H1 (cell line): ENCODE measurements at regions not wholly inside any gene's neighbourhood (a gene's known extent, or its start where the extent isn't known, plus 50 kb on each side); places are given as distances from the start of the nearest gene placed in this dataset.

ENCODE experiments used
- CTCF ChIA-PET: fragments of 300-600 bp; sonication (Branson Sonifier 250); formaldehyde crosslinking; loops from one replicate; lab custom pipeline; 2021; ENCODE audit not compliant: partially characterized antibody; lab: Charles Lee
- POLR2A ChIA-PET: fragments of 300-600 bp; sonication (Branson Sonifier 250); formaldehyde crosslinking; loops from one replicate; lab custom pipeline; 2021; ENCODE audit warnings: inconsistent platforms; ENCODE audit not compliant: partially characterized antibody; lab: Charles Lee
- DNase-seq, 2 experiments: peaks; one replicate each; pipeline versions ENCODE4 v3.0.0 to v3.0.0-alpha.2; 2010 to 2022; ENCODE audit warnings: low spot score in 2 of 2, low read depth in 1 of 2, mixed read lengths in 1 of 2
- FAIRE-seq: peaks from 2 replicates; lab custom pipeline; 2011; peaks lifted over from hg19 to GRCh38; lab: Jason Lieb, UNC
- H2AFZ ChIP-seq: 2 replicates; pipeline ENCODE4 v1.8.1; 2012; ENCODE audit warnings: low read length, inconsistent platforms
- H2AK5ac ChIP-seq: 2 replicates; pipeline ENCODE4 v1.6.1; 2013; ENCODE audit warnings: low read depth, low read length
- H2BK120ac ChIP-seq: replicated peaks from 2 replicates; pipeline ENCODE3; 2013; ENCODE audit warnings: low read depth, low read length, inconsistent platforms
- H2BK12ac ChIP-seq: 2 replicates; pipeline ENCODE4 v1.6.1; 2013; ENCODE audit warnings: low read depth, low read length
- H2BK15ac ChIP-seq: 2 replicates; pipeline ENCODE4 v1.6.1; 2013; ENCODE audit warnings: low read length
- H2BK20ac ChIP-seq: 2 replicates; pipeline ENCODE4 v1.6.1; 2013; ENCODE audit warnings: low read length
- H2BK5ac ChIP-seq: 2 replicates; pipeline ENCODE4 v1.6.1; 2013; ENCODE audit warnings: low read depth, low read length
- H3K14ac ChIP-seq: 2 replicates; pipeline ENCODE4 v1.6.1; 2013; ENCODE audit warnings: inconsistent platforms; ENCODE audit not compliant: insufficient read length
- H3K18ac ChIP-seq: 2 replicates; pipeline ENCODE4 v1.6.1; 2013; ENCODE audit warnings: low read length; ENCODE audit errors: extremely low read depth
- H3K23ac ChIP-seq: 2 replicates; pipeline ENCODE4 v1.6.1; 2013; ENCODE audit warnings: inconsistent platforms; ENCODE audit not compliant: insufficient read length
- H3K23me2 ChIP-seq: 2 replicates; pipeline ENCODE4 v1.6.1; 2013; ENCODE audit warnings: low read depth, low read length
- H3K27ac ChIP-seq: 2 replicates; pipeline ENCODE4 v1.6.1; 2011; ENCODE audit warnings: low read depth, low read length, inconsistent platforms
- H3K27me3 ChIP-seq, 4 experiments: replicated peaks in 1 of 4; 1 replicate in 1 of 4; 2 replicates in 3 of 4; pipeline versions ENCODE4 v1.6.1 to v1.8.1; 2011 to 2013; ENCODE audit warnings: low read length in 3 of 4, mild to moderate bottlenecking in 3 of 4, inconsistent platforms in 2 of 4, mixed read lengths in 2 of 4, moderate library complexity in 1 of 4; ENCODE audit not compliant: control insufficient read depth in 3 of 4, insufficient read depth in 3 of 4; ENCODE audit errors: extremely low read depth in 1 of 4
- H3K36me3 ChIP-seq, 4 experiments: 2 replicates each; pipeline versions ENCODE4 v1.6.1 to v1.8.1; 2011 to 2013; ENCODE audit warnings: mild to moderate bottlenecking in 4 of 4, low read length in 3 of 4, moderate library complexity in 2 of 4, control low read depth in 1 of 4, inconsistent platforms in 1 of 4; ENCODE audit not compliant: insufficient read depth in 4 of 4, control insufficient read depth in 2 of 4
- H3K4ac ChIP-seq: replicated peaks from 2 replicates; pipeline ENCODE3; 2013; ENCODE audit warnings: low read length, low read depth, mixed read lengths, inconsistent platforms; ENCODE audit not compliant: insufficient read length
- H3K4me1 ChIP-seq, 4 experiments: replicated peaks in 1 of 4; 1 replicate in 1 of 4; 2 replicates in 3 of 4; pipeline versions ENCODE4 v1.6.1 to v1.8.1; 2011 to 2013; ENCODE audit warnings: low read length in 3 of 4, inconsistent platforms in 2 of 4, mixed read lengths in 1 of 4; ENCODE audit not compliant: insufficient read depth in 4 of 4, control insufficient read depth in 3 of 4
- H3K4me2 ChIP-seq, 2 experiments: 2 replicates each; pipeline versions ENCODE4 v1.6.1 to v1.8.1; 2011 to 2013; ENCODE audit warnings: low read depth in 2 of 2, low read length in 2 of 2, control low read depth in 1 of 2, inconsistent platforms in 1 of 2, mild to moderate bottlenecking in 1 of 2; ENCODE audit not compliant: insufficient read depth in 1 of 2
- H3K4me3 ChIP-seq, 4 experiments: fragments of 200-600, 300-600 bp in 1 of 4; sonication (generic), shearing (Covaris generic), sonication (Bioruptor Twin) in 1 of 4; 2 replicates each; pipeline versions ENCODE4 v1.5.1 to v1.8.1; 2011 to 2016; ENCODE audit warnings: low read length in 4 of 4, low read depth in 3 of 4, control low read depth in 2 of 4, inconsistent platforms in 2 of 4, mild to moderate bottlenecking in 2 of 4, mixed read lengths in 1 of 4, moderate library complexity in 1 of 4; ENCODE audit not compliant: insufficient read depth in 2 of 4; ENCODE audit errors: extremely low read depth in 1 of 4
- H3K56ac ChIP-seq: replicated peaks from 2 replicates; pipeline ENCODE3; 2013; ENCODE audit warnings: low read depth, mild to moderate bottlenecking, mixed read lengths, low read length, inconsistent platforms; ENCODE audit not compliant: insufficient read length
- H3K79me1 ChIP-seq: 2 replicates; pipeline ENCODE4 v1.6.1; 2013; ENCODE audit warnings: low read depth, low read length, control low read depth
- H3K79me2 ChIP-seq, 2 experiments: 2 replicates each; pipeline versions ENCODE4 v1.6.1 to v1.8.1; 2012 to 2013; ENCODE audit warnings: low read length in 2 of 2, mild to moderate bottlenecking in 2 of 2, inconsistent platforms in 1 of 2; ENCODE audit not compliant: insufficient read depth in 2 of 2, control insufficient read depth in 1 of 2
- H3K9ac ChIP-seq, 4 experiments: replicated peaks in 1 of 4; 1 replicate in 1 of 4; 2 replicates in 3 of 4; pipeline versions ENCODE4 v1.6.1 to v1.8.1; 2011 to 2013; ENCODE audit warnings: low read depth in 3 of 4, low read length in 3 of 4, control low read depth in 2 of 4, mild to moderate bottlenecking in 2 of 4, moderate library complexity in 2 of 4, inconsistent platforms in 1 of 4; ENCODE audit errors: extremely low read depth in 1 of 4
- H3K9me3 ChIP-seq, 2 experiments: 2 replicates each; pipeline versions ENCODE4 v1.6.1 to v1.8.1; 2012 to 2013; ENCODE audit warnings: mild to moderate bottlenecking in 2 of 2, moderate library complexity in 2 of 2, control low read depth in 1 of 2, inconsistent platforms in 1 of 2, low read depth in 1 of 2, low read length in 1 of 2, mixed read lengths in 1 of 2; ENCODE audit not compliant: insufficient read depth in 2 of 2
- H4K20me1 ChIP-seq, 2 experiments: replicated peaks in 1 of 2; 2 replicates each; pipeline versions ENCODE3 to v1.8.1; 2011 to 2013; ENCODE audit warnings: inconsistent platforms in 2 of 2, low read length in 2 of 2, mild to moderate bottlenecking in 1 of 2; ENCODE audit not compliant: insufficient read depth in 2 of 2, control insufficient read depth in 1 of 2
- H4K5ac ChIP-seq: 2 replicates; pipeline ENCODE4 v1.6.1; 2013; ENCODE audit warnings: low read length, low read depth, mixed read lengths, inconsistent platforms; ENCODE audit not compliant: insufficient read length
- H4K8ac ChIP-seq: 2 replicates; pipeline ENCODE4 v1.8.0; 2013; ENCODE audit warnings: mild to moderate bottlenecking, moderate library complexity, low read length, inconsistent platforms; ENCODE audit not compliant: insufficient read depth; ENCODE audit errors: extremely low read depth
- H4K91ac ChIP-seq: replicated peaks from 2 replicates; pipeline ENCODE3; 2013; ENCODE audit warnings: low read length, mixed read lengths, inconsistent platforms; ENCODE audit not compliant: insufficient read length
- CEBPB ChIP-seq: IDR thresholded peaks from 2 replicates; pipeline ENCODE4 v1.6.1; 2012; ENCODE audit warnings: low read depth, low read length
- CHD7 ChIP-seq: fragments of 300-600 bp; sonication (generic); IDR thresholded peaks from 2 replicates; pipeline ENCODE4 v1.7.1; 2012; ENCODE audit warnings: low read length, moderate library complexity, mild to moderate bottlenecking, inconsistent platforms; ENCODE audit not compliant: insufficient replicate concordance

GRCh38 chr7:120181499-120181898 is 91.5 kb upstream of the KCND2 start:
- DNase-seq = no peak
- Histone ChIP-seq H2AFZ (no peak overlapping the region), H4K20me1 (no peaks in the 10 kb centered on the region), H3K27me3 (no peaks in the 10 kb centered on the region), H3K4me2 (no peak overlapping the region), H4K91ac (no peak overlapping the region), H2BK12ac (no peak overlapping the region), H3K79me1 (no peaks in the 10 kb centered on the region), H3K36me3 (no peaks in the 10 kb centered on the region), H3K14ac (no peak overlapping the region), H3K4me1 (no peaks in the 10 kb centered on the region), H2BK120ac (no peak overlapping the region), H2BK20ac (no peak overlapping the region), H3K79me2 (no peaks in the 10 kb centered on the region), H3K23ac (no peak overlapping the region), H2BK15ac (no peak overlapping the region), H3K9me3 (no peaks in the 10 kb centered on the region), H2AK5ac (no peak overlapping the region), H4K8ac (no peak overlapping the region), H3K4ac (no peak overlapping the region), H3K56ac (no peak overlapping the region), H2BK5ac (no peak overlapping the region), H3K18ac (no peak overlapping the region), H3K27ac (no peak overlapping the region), H3K9ac (no peak overlapping the region), H4K5ac (no peak overlapping the region), H3K23me2 (no peaks in the 10 kb centered on the region), H3K4me3 (no peak overlapping the region)
- CTCF ChIA-PET = no interaction called here
- POLR2A ChIA-PET = no interaction called here
- FAIRE-seq = no peak
- TF ChIP-seq CHD7 (no peak), CEBPB (no peak)
